Progenitor cell of endocrine pancreas (in vitro differentiated cells): ENCODE measurements at regions not wholly inside any gene's neighbourhood (a gene's known extent, or its start where the extent isn't known, plus 50 kb on each side); places are given as distances from the start of the nearest gene placed in this dataset.

Source experiments
- DNase-seq: peaks from one replicate; pipeline ENCODE4 v3.0.0; 2021; ENCODE audit warnings: low spot score; ENCODE audit not compliant: unreplicated experiment
- H3K27ac Mint-ChIP-seq: 2 replicates; pipeline ENCODE4 v1.8.0; 2021; ENCODE audit warnings: mild to moderate bottlenecking, moderate library complexity, mixed read lengths
- H3K27me3 Mint-ChIP-seq: 2 replicates; pipeline ENCODE4 v1.8.0; 2021; ENCODE audit warnings: mixed read lengths
- H3K36me3 Mint-ChIP-seq: 2 replicates; pipeline ENCODE4 v1.8.0; 2022; ENCODE audit warnings: mixed read lengths; ENCODE audit not compliant: insufficient read depth
- H3K4me1 Mint-ChIP-seq: 2 replicates; pipeline ENCODE4 v1.8.0; 2021; ENCODE audit warnings: low read depth, mixed read lengths
- H3K4me3 Mint-ChIP-seq: 2 replicates; pipeline ENCODE4 v1.8.0; 2021; ENCODE audit warnings: low read depth, mild to moderate bottlenecking, moderate library complexity, mixed read lengths
- H3K9me3 Mint-ChIP-seq: 2 replicates; pipeline ENCODE4 v1.8.0; 2021; ENCODE audit warnings: low read depth, mixed read lengths
- TF ChIP-seq, protein P1 (sequence below): fragments of 200-600 bp; sonication (generic); IDR thresholded peaks from one replicate; pipeline ENCODE4 v1.5.0; 2021; ENCODE audit warnings: antibody characterized with exemption, mild to moderate bottlenecking; ENCODE audit not compliant: unreplicated experiment

DNA sequence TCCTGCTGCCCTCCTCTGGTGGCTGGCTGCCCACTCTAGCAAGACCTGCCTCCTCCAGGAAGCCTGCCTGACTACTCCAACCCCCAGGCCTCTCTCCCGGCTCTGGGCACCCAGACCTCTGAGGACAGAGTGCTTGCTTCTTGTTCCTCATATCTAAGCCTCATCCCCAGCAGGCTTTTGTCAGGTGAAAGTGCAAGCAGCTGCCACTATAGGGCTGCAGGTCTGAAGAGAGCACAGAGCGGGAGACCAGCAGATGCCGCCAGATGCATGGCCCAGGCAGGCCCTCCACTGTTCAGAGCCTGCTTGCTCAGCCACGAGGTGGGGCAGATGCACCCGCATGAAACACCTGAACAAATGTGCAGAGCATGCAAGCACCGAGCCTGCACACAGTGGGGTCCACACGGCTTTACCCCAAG is 73.0 kb downstream of the SERPINA3 start:
- no peak for DNase-seq
- H3K4me1 Mint-ChIP-seq, result no peaks in the 10 kb centered on the region

GRCh38 chr14:94682736-94683135 is 70.5 kb downstream of the SERPINA3 start:
- no peak overlapping the region for H3K27ac Mint-ChIP-seq
- H3K9me3 Mint-ChIP-seq, result no peaks in the 10 kb centered on the region
- H3K36me3 Mint-ChIP-seq, result no peaks in the 10 kb centered on the region
- no peaks in the 10 kb centered on the region for H3K4me1 Mint-ChIP-seq
- TF ChIP-seq, protein P1, sequence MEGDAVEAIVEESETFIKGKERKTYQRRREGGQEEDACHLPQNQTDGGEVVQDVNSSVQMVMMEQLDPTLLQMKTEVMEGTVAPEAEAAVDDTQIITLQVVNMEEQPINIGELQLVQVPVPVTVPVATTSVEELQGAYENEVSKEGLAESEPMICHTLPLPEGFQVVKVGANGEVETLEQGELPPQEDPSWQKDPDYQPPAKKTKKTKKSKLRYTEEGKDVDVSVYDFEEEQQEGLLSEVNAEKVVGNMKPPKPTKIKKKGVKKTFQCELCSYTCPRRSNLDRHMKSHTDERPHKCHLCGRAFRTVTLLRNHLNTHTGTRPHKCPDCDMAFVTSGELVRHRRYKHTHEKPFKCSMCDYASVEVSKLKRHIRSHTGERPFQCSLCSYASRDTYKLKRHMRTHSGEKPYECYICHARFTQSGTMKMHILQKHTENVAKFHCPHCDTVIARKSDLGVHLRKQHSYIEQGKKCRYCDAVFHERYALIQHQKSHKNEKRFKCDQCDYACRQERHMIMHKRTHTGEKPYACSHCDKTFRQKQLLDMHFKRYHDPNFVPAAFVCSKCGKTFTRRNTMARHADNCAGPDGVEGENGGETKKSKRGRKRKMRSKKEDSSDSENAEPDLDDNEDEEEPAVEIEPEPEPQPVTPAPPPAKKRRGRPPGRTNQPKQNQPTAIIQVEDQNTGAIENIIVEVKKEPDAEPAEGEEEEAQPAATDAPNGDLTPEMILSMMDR, result no peak
- no peak overlapping the region for H3K4me3 Mint-ChIP-seq
- no peak for DNase-seq
- H3K27me3 Mint-ChIP-seq, result peaks cover 15% of the 10 kb centered on the region

More for the DNA sequence above, 73.0 kb downstream of the SERPINA3 start:
- TF ChIP-seq, protein P1, result no peak
- Mint-ChIP-seq H3K27me3 (peaks cover 17% of the 10 kb centered on the region), H3K36me3 (no peaks in the 10 kb centered on the region), H3K9me3 (no peaks in the 10 kb centered on the region), H3K4me3 (no peak overlapping the region), H3K27ac (no peak overlapping the region)

- H3K27me3 Mint-ChIP-seq, result peaks cover 15% of the 10 kb centered on the region
- no peaks in the 10 kb centered on the region for H3K9me3 Mint-ChIP-seq
- H3K4me3 Mint-ChIP-seq, result no peak overlapping the region
- H3K4me1 Mint-ChIP-seq, result no peaks in the 10 kb centered on the region
- H3K36me3 Mint-ChIP-seq, result no peaks in the 10 kb centered on the region
- H3K27ac Mint-ChIP-seq, result no peak overlapping the region
- DNase-seq, result no peak
- TF ChIP-seq, protein P1, result no peak
Measured at GRCh38 chr14:94682061-94682516, 69.9 kb downstream of the SERPINA3 start.

- no peaks in the 10 kb centered on the region for H3K9me3 Mint-ChIP-seq
- TF ChIP-seq, protein P1, result peak; percentile 46
- no peaks in the 10 kb centered on the region for H3K36me3 Mint-ChIP-seq
- DNase-seq, result no peak
- H3K27me3 Mint-ChIP-seq, result peaks cover 15% of the 10 kb centered on the region
- H3K27ac Mint-ChIP-seq, result no peak overlapping the region
- no peaks in the 10 kb centered on the region for H3K4me1 Mint-ChIP-seq
- H3K4me3 Mint-ChIP-seq, result no peak overlapping the region
Measured at GRCh38 chr14:94681300-94682060, 69.3 kb downstream of the SERPINA3 start.

DNA sequence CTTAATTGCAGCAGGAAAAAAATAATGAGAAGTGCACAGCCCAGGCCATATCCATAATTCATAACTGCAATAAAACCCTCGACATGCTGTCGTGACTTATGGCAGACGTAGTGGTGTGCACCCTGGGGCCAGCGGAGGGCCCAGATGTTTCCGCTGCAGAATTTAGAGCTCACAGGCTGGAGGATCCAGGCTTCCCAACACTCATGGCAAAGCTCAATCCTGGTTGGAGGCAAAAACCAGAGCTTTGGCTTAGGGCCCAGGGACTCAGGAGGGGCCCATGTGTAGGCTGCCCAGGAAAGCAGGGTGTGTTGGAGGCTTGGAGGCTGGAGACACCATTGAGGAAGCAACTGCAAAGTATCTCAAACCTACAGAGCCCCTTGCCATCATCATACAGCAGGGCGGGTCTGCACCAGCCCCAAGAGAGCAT is 68.7 kb downstream of the SERPINA3 start:
- Mint-ChIP-seq H3K4me1 (no peaks in the 10 kb centered on the region), H3K4me3 (no peak overlapping the region), H3K27ac (no peak overlapping the region), H3K9me3 (no peaks in the 10 kb centered on the region), H3K36me3 (no peaks in the 10 kb centered on the region), H3K27me3 (peaks cover 15% of the 10 kb centered on the region)
- TF ChIP-seq, protein P1, result no peak
- DNase-seq, result no peak
